Neural cell (in vitro differentiated cells): ENCODE measurements at regions not wholly inside any gene's neighbourhood (a gene's known extent, or its start where the extent isn't known, plus 50 kb on each side); places are given as distances from the start of the nearest gene placed in this dataset.

ENCODE experiments used
- CTCF ChIP-seq: fragments of 450-650 bp; IDR thresholded peaks from 2 replicates; pipeline ENCODE4 v1.5.1; 2014; ENCODE audit warnings: antibody characterized with exemption, mild to moderate bottlenecking, moderate library complexity; ENCODE audit not compliant: poor library complexity, severe bottlenecking
- SMC3 ChIP-seq: fragments of 450-650 bp; conservative IDR thresholded peaks from 2 replicates; pipeline ENCODE4 v1.6.1; 2014; ENCODE audit warnings: antibody characterized with exemption, mild to moderate bottlenecking, moderate library complexity; ENCODE audit not compliant: poor library complexity

DNA sequence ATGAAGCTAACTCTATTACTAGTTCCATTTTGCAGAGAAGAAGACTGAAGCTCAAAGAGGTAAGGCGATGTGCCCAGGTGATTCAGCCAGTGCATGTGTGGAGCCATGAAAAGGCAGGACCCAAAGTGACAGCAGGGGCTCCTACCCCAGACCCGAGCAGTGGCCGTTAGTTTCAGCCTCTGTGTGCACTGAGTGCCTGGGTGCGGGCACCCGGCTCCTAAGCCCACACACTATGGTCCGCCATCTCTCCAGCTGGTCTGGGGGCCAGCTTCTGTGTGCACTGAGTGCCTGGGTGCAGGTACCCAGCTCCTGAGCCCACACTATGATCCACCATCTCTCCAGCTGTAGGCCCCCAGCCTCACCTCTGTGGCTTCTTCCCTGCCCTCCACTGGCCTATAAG lies 123.5 kb upstream of the CST7 start:
- TF ChIP-seq CTCF (no peak), SMC3 (no peak)
